ENCODE measurements at regions not wholly inside any gene's neighbourhood (a gene's known extent, or its start where the extent isn't known, plus 50 kb on each side); places are given as distances from the start of the nearest gene placed in this dataset.
A peak's percentile ranks its signal among the peaks of the same experiment; 100 is the strongest.

DNA sequence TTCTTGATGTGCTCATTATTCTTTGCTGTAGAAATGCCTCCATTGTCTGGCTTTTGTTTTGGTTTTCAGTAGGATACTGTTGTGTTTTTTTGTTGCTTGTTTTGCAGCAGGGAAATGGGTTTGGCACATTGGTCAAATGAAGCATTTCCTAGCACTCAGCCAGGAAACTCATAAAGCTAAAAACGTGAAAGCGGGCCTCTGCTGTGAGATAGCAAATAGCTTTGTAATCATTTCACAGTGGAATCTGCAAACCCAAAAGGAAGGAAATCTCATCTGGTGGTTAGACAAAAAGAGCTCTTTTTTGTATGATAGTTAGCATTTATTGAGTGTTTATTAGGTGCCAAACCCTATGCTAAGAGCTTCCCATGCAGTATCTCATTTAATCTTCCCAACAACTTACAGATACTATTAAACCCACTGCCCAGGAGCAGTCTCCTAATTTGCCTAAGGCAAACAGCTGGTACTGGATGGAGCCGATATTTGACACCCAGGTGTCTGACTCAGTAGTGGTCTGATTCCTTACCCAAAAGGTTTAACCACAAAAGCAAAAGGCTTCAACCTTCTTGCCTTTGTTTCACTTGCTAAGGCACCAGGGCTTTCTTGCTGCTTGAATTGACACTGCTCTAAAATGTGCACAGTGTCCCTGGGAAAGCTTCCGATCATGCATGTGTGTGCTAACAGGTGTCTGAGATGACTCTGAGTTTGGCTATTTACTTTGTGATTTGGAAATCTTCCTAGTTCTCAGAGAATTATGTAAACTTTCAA, 527.9 kb upstream of the MDFIC2 start:
- DNase-seq (ENCODE audit: low spot score): no peak

DNA sequence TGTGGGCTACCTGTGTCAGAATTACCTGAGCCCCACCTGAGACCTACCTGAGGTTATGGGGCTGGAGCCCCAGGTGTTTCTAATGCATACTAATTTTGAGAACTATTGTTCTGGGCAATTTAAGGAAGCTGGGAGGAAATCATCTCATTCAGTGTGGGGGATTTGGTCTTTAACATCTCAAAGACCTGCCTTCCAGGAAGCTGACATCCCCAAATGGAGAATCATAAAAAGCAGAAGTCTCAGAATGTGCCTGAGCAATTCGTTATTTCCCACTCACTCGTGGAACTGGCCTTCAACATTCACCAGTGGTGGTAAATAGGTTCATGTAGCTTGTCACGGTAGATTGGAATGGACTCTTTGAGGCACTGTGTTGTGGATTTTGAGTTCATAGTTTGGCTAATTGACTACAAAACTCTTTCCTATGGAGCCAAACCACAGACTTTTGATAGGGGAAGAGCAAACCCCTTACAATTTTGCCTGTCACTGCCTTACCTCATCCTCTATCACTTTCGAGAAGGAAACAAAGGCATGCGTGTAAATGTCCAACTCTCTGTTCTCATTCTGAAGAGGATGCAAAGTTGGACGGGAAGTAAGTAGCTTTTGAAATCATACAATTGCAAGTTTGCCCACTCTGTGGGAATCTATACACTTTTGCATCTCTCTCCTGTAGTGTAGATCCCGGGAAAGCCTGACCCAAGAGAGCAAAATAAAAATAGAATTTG, 521.0 kb upstream of the MDFIC2 start:
- no peak for DNase-seq (ENCODE audit: low spot score)

DNA sequence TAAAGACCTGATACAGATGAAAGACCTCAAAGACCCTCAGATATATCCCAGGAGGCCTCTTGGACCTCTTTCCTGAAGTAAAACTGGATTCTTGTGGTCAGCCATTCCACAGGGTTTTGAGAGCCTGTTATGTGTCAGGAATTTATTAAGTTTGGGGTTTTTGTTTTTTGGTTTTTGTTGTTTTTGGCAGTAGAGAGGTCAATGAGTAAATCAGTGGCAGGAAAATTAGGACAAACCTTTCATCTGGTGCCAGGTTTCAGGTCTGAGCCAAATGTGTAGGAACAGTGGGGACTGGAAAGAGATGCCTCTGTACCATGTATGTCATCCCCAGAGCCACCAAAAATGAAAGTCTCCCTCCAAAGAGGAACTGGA, 520.4 kb upstream of the MDFIC2 start:
- no peak for DNase-seq (ENCODE audit: low spot score)

DNA sequence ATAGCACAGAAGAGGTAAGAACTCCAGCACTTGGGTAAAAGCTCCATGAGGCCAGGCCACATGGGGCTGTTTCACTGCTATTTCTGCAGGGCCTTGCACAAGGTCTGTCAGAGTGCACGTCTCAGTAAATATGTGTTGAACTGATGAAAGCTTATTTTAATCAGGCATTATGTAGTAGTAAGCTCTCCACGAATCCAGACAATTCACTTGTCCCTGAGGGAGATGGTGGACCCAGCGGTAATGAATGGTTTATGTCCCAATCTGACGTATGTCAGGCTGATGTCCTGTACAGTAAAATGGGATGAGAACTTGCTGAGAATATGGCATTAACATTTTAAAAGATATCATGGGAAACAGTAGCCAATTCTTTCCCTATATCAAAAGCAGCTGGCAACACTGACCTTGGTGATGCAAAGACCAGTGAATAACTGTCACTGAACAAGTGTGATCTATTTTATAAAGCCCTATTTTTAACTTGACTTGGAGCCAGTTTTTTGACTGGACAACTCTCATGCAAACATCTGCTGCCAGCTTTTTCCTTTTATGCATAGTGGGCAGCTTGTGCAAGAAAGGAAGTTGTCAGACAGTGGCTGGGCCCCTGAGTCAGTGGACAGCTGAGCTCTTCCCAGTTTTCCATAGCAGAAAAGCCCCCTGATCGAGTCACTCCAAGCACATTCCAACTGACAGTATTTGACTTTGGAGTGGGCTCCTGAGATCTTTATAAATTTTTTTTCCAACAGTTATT, 519.8 kb upstream of the MDFIC2 start:
- DNase-seq (ENCODE audit: low spot score): no peak

DNA sequence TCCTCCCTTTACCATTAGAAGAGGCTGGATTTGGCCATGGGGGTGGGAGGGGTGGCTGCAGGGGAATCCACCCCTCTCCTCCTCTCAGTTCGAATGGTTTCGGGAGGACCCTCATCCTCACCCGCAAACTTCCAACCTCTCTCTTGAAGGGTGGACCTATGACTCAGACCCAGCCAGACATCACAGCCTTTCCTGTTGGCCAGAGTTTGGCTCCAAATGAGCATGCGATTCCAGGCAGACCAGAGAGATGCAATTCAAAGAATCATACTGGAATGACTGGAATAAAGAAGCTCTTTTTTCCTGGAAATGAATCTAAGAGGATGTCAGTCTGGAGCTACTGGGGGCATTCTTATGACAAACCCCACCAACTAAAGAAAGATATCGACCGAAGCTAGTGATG, 516.7 kb upstream of the MDFIC2 start:
- no peak for DNase-seq (ENCODE audit: low spot score)

DNA sequence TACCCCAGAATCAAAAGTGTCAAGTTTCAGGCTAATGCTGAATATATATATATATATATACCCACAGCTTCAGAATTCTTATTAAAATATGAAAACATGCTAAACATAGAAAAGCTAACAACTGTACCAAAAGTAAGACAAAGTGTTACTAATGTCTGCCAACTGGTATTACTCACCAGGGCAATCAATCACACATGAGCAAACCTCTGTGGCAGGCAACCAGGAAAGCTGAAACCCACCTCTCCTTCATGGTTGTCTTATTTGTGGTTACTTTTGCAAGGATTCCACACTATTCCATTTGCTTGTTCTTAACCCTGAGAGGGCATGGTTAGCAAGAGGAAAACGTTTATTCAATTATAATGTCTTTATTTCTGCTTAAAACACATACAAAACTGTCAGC, 512.3 kb upstream of the MDFIC2 start:
- DNase-seq (ENCODE audit: low spot score): peak; percentile 24

DNA sequence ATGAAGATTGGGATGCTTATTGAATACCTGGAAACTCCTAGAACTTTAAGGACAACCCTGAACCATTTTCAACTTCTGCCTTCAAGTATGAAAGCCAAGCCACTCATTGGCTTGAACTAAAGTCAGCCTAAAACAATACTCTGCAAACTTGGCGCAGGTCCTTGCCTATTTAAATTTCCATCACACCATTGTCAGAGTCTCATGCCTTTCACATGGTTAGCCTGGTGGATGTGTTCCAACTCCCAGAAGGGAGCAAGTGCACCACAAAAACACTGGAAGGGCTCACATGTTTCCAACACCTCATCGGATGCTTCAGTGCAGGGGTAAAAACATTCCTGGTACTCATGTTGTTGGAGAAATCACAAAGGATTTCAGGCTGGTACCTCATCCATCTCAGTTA, 511.6 kb upstream of the MDFIC2 start:
- no peak for DNase-seq (ENCODE audit: low spot score)

DNA sequence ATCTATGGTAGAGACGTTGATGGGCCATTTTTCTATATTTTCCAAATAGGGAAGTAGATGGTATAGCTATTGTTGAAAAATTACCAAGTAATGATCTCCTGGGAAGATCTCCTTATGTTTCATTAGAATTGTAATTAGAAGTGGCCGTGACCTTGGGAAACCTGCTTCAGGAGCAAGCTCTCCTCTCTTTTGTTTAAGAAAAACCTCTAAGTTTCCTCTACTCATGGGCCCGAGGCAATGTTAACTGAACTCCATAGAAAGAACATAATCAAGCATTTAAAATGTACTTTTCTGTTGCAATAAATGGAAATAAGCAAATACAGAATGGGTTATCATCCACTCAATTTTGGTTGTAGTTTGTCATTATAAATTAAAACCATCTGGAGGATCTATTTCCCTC, 511.2 kb upstream of the MDFIC2 start:
- no peak for DNase-seq (ENCODE audit: low spot score)

DNA sequence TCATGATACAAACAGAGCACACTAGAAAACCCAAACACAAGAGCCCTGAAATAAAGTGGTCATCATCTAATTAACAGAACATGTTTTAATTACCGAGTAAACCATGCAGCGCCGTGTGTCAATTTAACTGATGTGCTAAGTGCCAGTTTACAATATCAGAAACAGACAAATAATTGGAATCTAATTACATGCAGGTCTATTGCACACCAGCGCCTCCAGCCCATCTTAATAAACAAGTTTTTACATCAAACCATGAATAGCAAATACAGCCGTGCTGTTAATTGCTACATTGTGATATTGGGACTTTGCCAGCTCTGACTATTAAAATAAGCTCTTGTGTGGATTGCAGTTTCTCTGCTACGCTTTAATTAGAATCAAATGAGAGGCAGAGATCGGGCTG, 510.2 kb upstream of the MDFIC2 start:
- no peak for DNase-seq (ENCODE audit: low spot score)

DNA sequence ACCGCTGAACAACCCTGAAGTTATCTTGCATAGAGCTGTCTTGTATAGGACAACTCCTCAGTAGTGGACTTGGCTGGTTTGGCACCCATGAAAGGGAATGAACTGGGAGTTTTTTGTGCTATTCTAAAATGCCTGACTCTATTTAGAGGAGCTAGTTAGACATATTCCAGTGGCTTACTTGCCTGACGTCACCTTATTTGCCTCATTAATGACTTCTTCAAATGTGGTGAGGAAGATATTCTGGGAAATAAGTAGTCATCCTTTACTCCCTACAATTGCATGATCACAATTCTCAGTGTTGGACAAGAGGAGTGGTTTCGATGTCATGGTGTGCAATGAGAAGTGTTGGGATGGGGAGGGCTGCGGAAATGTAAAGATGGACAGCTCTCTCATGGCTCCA, 509.2 kb upstream of the MDFIC2 start:
- no peak for DNase-seq (ENCODE audit: low spot score)

DNA sequence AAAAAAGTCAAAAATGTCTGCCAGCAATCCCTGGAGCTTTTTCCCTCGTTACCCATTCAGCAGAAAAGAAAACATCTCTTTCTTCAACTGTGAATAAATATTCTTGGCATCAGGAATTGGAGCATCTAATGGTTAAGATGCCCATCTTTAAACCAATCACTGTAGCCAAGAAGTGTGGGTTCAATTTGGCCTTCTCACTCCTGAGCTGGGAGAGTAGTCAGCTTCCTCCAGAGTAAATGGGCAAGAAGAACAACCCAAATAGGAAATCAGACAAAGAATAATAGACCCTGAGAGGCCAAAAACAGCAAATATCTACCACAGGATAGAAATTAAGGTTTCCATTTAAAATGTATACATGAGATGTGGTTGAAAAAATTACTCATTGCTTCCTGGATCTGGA, 508.0 kb upstream of the MDFIC2 start:
- DNase-seq (ENCODE audit: low spot score): no peak

DNA sequence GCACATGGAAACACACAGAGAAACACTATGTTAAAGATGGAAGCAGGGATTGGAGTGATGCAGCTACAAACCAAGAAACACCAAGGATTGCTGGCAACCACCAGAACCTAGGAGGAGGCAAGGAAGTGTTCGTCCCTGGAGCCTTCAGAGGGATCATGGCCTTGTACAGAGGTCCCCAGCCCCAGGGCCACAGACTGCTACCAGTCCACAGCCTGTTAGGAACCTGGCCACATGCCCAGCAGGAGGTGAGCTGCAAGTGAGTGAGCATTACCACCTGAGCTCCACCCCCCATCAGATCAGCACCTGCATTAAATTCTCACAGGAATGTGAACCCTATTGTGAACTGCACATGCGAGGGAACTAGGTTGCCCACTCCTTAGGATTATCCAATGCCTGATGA, 505.7 kb upstream of the MDFIC2 start:
- DNase-seq (ENCODE audit: low spot score): no peak

DNA sequence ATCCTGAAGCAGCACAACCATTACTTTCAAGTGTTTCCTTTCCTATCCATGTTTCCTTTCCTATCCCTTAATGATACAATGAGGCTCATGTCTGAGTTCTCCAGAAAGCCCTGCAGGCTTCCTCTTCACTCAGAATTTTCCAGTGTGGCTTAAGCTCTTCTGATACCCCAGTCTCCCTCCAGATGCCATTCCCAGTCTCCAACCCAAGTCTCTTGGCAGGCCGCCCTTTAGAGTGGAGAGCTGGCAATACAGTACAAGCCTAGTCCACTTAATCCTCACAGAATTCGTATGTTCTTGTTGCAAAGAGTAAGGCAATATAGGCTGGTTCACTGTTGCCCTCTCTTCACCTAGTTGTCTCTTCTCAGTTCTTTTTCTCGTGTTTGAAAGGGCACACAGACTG, 503.9 kb upstream of the MDFIC2 start:
- DNase-seq (ENCODE audit: low spot score): no peak

DNA sequence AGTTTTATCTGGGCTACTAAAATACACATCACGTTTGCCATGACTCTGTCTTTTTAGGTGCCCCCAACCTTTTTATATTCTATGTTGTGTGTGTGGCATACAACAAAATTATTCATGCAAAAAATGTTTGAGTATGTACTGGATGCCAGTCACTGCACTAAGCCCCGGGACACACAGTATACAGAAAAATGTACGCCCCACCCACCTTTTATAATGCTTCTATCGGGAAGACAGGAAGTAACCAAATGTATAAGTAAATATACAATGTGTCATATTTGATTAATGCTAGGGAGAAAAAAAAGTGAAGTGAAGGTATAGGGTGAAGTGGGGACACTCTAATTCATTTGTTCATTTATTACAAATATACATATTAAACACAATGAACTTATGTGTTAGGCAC, 503.4 kb upstream of the MDFIC2 start:
- no peak for DNase-seq (ENCODE audit: low spot score)

DNA sequence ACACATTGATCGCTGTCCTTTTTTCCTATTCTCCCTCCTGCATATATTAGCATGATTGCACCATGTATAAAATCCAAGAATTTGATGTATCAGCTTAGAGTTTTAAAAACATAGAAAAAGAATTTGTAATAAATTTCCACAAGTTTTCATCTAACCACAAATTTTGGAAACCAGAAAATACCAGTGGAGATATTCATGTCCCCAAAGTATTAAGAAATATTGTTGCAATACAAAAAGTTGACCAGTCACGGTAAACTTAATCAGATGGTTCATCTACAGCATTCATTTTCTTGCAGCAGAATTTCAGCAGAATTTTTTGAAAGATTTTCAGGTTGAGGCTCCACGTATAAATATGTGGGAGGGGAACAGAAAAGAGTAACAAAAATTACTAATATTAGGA, 500.9 kb upstream of the MDFIC2 start:
- no peak for DNase-seq (ENCODE audit: low spot score)

DNA sequence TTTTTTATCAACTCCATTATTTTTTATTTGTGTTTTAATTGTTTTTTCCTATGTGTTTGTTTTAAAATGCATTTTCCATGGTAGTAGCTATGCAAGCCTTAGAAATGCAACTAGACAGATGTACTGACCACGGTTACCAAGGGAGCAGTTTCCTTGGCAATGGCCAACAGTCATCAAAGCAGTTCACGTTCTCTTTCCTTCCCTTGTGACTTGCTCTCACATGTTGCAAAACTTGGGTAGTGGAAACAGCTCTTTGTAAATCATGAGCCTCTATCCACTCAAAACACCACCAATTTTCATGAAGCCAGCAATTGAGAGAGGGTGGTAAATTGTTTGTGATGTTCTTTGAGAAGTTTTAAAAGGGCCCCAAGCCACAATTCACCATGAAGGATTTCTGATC, 499.4 kb upstream of the MDFIC2 start:
- no peak for DNase-seq (ENCODE audit: low spot score)

DNA sequence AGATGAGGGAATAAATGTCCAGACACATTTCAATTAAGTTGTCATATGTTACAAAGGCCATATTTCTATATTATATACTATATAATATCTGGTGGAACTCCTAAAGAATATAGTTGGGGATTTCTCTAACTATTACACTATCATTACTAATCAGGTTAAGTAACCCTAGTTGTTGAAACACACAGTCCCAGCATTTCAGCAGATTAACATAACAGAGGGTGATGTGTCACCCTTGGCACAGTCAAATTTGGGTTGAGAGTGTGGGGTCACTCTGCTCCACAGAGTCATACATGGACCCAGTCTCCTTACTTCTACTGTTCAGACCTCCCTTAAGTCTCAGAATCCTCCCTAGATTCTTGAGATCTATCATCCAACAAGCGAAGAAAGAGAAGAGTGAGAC, 496.4 kb upstream of the MDFIC2 start:
- DNase-seq (ENCODE audit: low spot score): no peak

DNA sequence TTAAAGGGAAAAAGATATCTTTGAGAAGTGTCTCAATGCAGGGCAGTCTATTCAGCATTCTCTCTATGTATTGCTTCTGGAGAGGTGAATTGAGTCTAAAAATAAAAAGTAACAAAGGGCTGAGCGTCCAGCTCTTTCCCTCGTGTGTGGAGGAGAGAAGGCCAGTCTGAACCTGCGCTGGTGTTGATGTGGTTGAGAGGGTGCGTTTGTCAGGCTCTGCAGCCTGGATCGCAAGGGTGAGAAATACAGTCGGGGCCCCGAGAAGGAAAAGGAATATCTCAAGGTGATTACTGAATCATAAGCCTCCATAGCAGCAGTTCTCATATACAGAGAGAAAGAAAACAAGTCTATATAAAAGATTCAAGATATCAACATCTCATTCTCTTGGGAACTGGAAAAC, 494.1 kb upstream of the MDFIC2 start:
- DNase-seq (ENCODE audit: low spot score): no peak

DNA sequence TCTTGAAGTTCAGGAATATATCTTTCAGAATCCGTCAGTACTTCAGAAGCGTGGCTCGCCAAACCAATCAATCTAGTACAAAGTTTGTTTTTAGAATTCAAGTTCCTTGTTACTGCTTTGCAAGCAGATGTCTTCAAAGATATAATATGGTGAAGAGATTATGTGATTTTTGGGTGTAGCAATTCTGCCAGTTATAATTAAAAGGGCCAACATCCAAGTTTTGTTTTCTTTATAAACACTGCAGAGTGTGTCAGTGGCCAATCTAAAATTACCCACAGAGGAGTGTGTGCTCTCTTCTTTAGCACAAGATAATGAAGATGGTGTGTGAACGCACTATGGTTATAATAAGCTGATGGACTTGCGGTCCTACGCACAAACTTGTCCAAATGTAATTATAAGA, 493.6 kb upstream of the MDFIC2 start:
- no peak for DNase-seq (ENCODE audit: low spot score)

DNA sequence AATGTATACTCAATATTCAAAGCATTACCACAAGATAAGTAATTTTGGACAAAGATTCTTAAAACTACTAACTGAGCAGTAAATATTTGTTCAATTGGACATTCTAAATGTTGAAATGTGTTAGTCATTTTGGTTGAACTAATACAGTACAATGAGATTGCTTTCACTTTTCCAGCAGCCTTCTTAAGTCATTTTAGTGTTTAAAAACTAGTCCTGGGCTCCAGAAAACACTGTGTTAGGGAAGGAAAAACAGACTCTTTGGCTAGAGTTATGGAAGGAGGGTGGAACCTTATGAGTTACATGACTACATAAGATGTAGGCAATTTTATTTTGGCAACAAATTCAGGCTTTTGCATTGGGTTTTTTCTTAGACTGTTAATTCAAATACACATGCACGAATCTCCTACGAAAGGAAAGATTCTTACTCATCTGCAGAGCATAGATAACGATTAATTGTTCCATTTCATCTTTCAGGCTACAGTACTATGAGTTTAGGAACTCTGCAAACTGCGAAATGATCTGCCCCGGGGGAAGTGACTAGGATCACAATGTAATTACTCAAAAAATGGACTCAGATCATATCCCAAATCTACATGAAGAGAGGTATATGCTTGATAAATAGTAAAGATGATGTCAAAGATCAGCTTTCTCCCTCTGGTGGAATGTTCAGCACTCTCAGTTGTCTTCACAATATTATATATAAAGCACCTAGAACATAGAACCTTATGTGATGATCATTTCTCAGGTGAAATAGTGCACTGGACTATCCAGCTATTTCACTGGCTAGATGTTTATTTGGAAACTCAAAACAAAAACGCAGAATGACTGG, 492.8 kb upstream of the MDFIC2 start:
- no peak for DNase-seq (ENCODE audit: low spot score)

DNA sequence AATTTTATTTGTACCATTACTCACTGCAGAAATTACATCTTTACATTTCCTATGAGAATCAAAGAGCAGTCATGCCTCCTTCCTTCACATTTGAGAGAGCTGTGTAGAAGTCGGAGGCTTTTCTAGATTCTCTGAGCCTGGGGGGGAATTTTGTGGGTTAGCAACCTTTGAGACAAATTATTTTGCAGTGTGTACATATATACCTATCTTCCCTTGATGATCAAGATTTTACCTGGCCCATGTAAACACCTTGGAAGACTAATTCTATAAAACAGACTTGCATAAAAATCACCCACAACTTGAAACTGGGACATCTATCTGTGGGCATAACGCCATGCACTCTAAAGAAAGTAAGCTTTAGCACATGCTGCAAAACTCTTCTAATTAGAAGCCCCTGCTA, 491.5 kb upstream of the MDFIC2 start:
- no peak for DNase-seq (ENCODE audit: low spot score)

DNA sequence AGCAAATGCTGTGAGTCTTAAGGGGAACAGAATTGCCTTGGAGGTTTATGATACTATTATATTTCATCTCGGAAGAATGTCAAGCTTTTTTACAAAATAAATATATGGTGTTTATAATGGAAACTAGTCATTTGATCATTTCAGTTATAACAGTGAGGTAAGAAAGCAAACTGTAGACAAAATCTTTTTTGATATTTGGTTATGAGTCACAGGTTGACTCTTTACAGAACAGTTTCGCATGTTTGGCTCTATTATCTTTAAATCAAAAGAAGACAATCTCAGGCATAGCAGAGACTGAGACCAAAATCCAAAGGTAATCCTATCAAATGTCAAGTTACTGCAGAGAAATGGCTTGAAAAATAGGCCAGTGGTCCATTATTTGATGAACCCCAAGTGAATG, 490.9 kb upstream of the MDFIC2 start:
- DNase-seq (ENCODE audit: low spot score): no peak

Data from iPS-NIHi11 (cell line).